Sigmoid colon (tissue), 4 donors: ENCODE measurements at regions not wholly inside any gene's neighbourhood (a gene's known extent, or its start where the extent isn't known, plus 50 kb on each side); places are given as distances from the start of the nearest gene placed in this dataset.
A peak's percentile ranks its signal among the peaks of the same experiment; 100 is the strongest.

Source experiments
- POLR2A ChIP-seq, 2 donors: fragments of 450-650 bp; IDR thresholded peaks; one replicate each; pipeline ENCODE4 v1.6.1; 2016; ENCODE audit warnings: antibody characterized with exemption in 2 of 2, mild to moderate bottlenecking in 2 of 2, moderate library complexity in 2 of 2
- POLR2AphosphoS5 ChIP-seq, 4 donors: sonication (generic); formaldehyde crosslinking; IDR thresholded peaks; one replicate each; pipeline ENCODE4 v1.6.1; 2017; ENCODE audit warnings: antibody characterized with exemption in 4 of 4
- TF ChIP-seq, protein P1 (sequence below), 4 experiments: fragments of 450-650 bp in 3 of 4; fragments of 200-600 bp in 1 of 4; IDR thresholded peaks; one replicate each; pipeline ENCODE4 v1.5.1; 2016 to 2019; ENCODE audit warnings: antibody characterized with exemption in 4 of 4, mild to moderate bottlenecking in 3 of 4, moderate library complexity in 2 of 4

DNA sequence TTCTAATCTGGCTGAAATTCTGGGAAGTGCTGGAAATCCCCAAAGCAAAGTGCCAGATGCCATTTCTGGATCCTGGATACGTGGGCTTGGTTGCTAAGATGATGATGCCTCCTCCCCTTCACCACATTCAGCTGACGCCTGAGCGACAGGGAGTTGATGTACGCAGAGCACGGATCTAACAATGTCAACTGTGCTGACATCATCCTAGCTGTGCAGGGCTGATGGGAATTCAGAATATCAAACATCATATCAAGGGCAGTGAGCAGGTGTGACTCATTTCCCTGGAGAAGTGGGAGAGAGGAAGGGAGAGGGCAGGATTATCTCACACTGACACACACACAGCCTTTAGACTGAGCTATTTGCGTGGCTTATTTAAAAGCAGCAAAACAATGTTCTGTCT lies 92.6 kb upstream of the ZBTB20 start:
- TF ChIP-seq, protein P1, sequence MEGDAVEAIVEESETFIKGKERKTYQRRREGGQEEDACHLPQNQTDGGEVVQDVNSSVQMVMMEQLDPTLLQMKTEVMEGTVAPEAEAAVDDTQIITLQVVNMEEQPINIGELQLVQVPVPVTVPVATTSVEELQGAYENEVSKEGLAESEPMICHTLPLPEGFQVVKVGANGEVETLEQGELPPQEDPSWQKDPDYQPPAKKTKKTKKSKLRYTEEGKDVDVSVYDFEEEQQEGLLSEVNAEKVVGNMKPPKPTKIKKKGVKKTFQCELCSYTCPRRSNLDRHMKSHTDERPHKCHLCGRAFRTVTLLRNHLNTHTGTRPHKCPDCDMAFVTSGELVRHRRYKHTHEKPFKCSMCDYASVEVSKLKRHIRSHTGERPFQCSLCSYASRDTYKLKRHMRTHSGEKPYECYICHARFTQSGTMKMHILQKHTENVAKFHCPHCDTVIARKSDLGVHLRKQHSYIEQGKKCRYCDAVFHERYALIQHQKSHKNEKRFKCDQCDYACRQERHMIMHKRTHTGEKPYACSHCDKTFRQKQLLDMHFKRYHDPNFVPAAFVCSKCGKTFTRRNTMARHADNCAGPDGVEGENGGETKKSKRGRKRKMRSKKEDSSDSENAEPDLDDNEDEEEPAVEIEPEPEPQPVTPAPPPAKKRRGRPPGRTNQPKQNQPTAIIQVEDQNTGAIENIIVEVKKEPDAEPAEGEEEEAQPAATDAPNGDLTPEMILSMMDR (IDR thresholded peaks at IDR 0.05), result no peak
- TF ChIP-seq POLR2AphosphoS5 (IDR thresholded peaks at IDR 0.05) (peak in 1 of 4 donors; percentile 70), POLR2A (IDR thresholded peaks at IDR 0.05) (no peak)
